ENCODE measurements at regions not wholly inside any gene's neighbourhood (a gene's known extent, or its start where the extent isn't known, plus 50 kb on each side); places are given as distances from the start of the nearest gene placed in this dataset.

DNA sequence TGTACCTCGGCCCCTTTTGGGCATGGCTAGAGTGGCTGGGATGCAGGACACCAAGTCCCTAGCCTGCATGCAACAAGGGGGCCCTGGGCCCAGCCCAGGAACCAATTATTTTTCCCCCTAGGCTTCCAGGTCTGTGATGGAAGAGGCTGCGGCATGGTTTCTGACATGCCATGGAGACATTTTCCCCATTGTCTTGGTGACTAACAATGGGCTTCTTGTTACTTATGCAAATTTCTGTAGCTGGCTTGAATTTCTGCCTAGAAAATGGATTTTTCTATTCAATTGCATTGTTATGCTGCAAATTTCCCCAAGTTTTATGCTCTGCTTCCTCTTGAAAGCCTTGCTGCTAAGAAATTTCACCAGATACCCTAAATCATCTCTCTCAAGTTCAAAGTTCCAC, 1269.6 kb upstream of the CITED2 start:
- no peak for TF ChIP-seq YY1 (IDR thresholded peaks at IDR 0.05; ENCODE audit: insufficient read depth, insufficient read length)
- no peak for TF ChIP-seq ZNF274 (IDR thresholded peaks at IDR 0.05; ENCODE audit: low read depth, low read length)
- no peak for TF ChIP-seq SUZ12 (IDR thresholded peaks at IDR 0.05; ENCODE audit: extremely low read depth, insufficient read depth, insufficient read length)

DNA sequence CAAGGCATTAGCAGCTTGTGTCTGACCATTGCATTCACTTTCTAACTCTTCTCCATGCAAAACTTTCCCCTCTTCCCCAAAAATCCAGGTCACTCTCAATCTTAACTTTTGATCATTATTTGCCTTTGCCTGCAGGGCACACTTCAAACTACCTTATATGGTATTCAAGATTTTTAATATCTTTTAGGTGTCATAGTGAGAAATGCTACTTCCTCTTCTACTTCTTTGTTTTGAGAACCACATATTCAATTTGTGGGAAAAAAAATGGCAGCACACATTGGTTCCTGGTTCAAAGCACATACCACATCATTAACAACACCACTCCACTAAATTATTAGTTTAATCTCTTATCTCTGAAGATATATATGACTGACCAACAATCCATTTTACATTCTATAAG, 1267.0 kb upstream of the CITED2 start:
- Histone ChIP-seq H3K36me3 (ENCODE audit: insufficient read depth, insufficient read length, low read length) (no peaks in the 10 kb centered on the region), H3K27me3 (ENCODE audit: insufficient read depth, insufficient read length) (no peaks in the 10 kb centered on the region), H3K9ac (ENCODE audit: insufficient read length, low read depth) (no peak overlapping the region), H3K4me1 (ENCODE audit: insufficient read depth, insufficient read length) (no peaks in the 10 kb centered on the region), H3K9me3 (ENCODE audit: insufficient read depth, low read length) (no peaks in the 10 kb centered on the region), H3K4me3 (ENCODE audit: insufficient read length, low read depth) (no peak overlapping the region)
- no peak for DNase-seq (ENCODE audit: low read depth, low spot score)
- TF ChIP-seq SUZ12 (IDR thresholded peaks at IDR 0.05; ENCODE audit: extremely low read depth, insufficient read depth, insufficient read length) (no peak), ZNF274 (IDR thresholded peaks at IDR 0.05; ENCODE audit: low read depth, low read length) (no peak), YY1 (IDR thresholded peaks at IDR 0.05; ENCODE audit: insufficient read depth, insufficient read length) (no peak)

More for the DNA sequence above, 1269.6 kb upstream of the CITED2 start:
- Histone ChIP-seq H3K27me3 (ENCODE audit: insufficient read depth, insufficient read length) (no peaks in the 10 kb centered on the region), H3K9ac (ENCODE audit: insufficient read length, low read depth) (no peak overlapping the region), H3K4me1 (ENCODE audit: insufficient read depth, insufficient read length) (no peaks in the 10 kb centered on the region), H3K36me3 (ENCODE audit: insufficient read depth, insufficient read length, low read length) (no peaks in the 10 kb centered on the region), H3K4me3 (ENCODE audit: insufficient read length, low read depth) (no peak overlapping the region), H3K9me3 (ENCODE audit: insufficient read depth, low read length) (0 out of 2 replicates have a peak, but pooled peaks cover 7% of the 10 kb centered on the region)
- DNase-seq (ENCODE audit: low read depth, low spot score) = no peak

DNA sequence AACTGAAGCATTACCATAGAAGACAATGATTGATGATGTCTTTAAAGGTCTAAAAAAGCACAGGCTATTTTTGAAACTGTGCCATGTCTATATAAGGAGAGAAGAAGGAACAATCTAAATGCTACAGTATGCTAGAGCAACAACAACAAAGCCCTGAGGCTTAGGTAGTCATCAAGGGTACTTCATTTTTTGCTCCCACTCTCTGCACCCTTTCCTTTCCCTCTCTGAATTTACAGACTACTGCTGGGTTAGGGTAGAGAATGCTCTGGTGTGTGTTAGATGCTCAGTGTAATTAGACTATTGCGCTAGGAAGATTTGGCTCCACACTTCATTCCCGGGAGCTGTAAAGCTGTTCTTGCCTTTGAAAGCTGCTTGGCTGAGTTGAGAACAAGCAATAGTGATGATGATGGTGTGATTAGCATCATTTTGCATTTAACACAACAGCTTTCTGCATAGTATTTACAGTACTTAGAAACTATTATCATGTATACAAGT, 1262.5 kb upstream of the CITED2 start:
- no peaks in the 10 kb centered on the region for H3K4me1 ChIP-seq (ENCODE audit: insufficient read depth, insufficient read length)
- TF ChIP-seq ZNF274 (IDR thresholded peaks at IDR 0.05; ENCODE audit: low read depth, low read length) (no peak), YY1 (IDR thresholded peaks at IDR 0.05; ENCODE audit: insufficient read depth, insufficient read length) (no peak), SUZ12 (IDR thresholded peaks at IDR 0.05; ENCODE audit: extremely low read depth, insufficient read depth, insufficient read length) (no peak)
- no peaks in the 10 kb centered on the region for H3K27me3 ChIP-seq (ENCODE audit: insufficient read depth, insufficient read length)
- H3K4me3 ChIP-seq (ENCODE audit: insufficient read length, low read depth) = no peak overlapping the region
- DNase-seq (ENCODE audit: low read depth, low spot score) = no peak
- no peaks in the 10 kb centered on the region for H3K9me3 ChIP-seq (ENCODE audit: insufficient read depth, low read length)
- no peaks in the 10 kb centered on the region for H3K36me3 ChIP-seq (ENCODE audit: insufficient read depth, insufficient read length, low read length)
- no peak overlapping the region for H3K9ac ChIP-seq (ENCODE audit: insufficient read length, low read depth)

DNA sequence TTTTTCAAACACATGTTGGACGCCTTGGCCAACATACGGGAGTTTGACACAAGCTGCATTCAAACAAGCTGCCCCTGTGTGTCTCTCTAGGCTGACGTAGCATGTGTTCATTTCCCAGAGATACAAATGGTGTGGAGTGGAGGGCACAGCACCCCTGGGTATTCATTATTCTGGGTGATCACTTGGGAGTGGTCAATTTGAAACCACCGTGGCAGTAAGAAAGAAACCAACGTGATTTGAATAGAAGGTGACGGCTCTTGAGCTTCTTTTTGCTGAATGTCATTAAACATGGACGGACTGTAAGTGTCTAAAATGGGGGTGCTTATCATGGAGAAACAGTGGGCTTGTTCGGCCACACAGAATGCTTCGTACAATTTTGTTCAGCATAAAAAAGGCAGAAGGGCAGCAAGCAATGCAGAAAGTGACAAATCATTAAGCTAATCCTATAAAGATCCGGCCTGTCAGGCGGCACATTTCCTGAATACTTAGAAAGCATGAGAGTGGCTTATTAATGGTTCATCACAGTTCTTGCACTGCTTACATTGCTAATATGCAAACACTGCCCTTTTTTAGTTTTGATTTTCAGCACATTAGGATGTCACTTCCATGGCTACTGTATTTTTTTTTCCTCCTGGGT, 1261.9 kb upstream of the CITED2 start:
- Histone ChIP-seq H3K9me3 (ENCODE audit: insufficient read depth, low read length) (no peaks in the 10 kb centered on the region), H3K4me3 (ENCODE audit: insufficient read length, low read depth) (no peak overlapping the region), H3K27me3 (ENCODE audit: insufficient read depth, insufficient read length) (no peaks in the 10 kb centered on the region), H3K36me3 (ENCODE audit: insufficient read depth, insufficient read length, low read length) (no peaks in the 10 kb centered on the region), H3K9ac (ENCODE audit: insufficient read length, low read depth) (no peak overlapping the region), H3K4me1 (ENCODE audit: insufficient read depth, insufficient read length) (no peaks in the 10 kb centered on the region)
- TF ChIP-seq SUZ12 (IDR thresholded peaks at IDR 0.05; ENCODE audit: extremely low read depth, insufficient read depth, insufficient read length) = no peak
- TF ChIP-seq ZNF274 (IDR thresholded peaks at IDR 0.05; ENCODE audit: low read depth, low read length) = no peak
- TF ChIP-seq YY1 (IDR thresholded peaks at IDR 0.05; ENCODE audit: insufficient read depth, insufficient read length) = no peak
- no peak for DNase-seq (ENCODE audit: low read depth, low spot score)

DNA sequence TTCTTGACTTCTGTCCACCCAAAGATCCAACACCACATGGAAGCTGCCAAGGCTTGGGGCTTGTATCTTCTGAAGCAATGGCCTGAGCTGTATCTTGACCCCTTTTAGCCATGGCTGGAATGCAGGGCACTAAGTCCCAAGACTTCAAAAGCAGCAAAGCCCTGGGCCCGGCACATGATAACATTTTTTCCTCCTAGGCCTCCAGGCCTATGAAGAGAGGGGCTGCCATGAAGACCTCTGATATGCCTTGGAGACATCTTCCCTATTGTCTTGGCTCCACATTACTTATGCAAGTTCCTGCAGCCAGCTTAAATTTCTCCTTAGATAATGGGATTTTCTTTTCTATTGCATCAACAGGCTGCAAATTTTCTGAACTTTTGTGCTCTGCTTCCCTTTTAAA, 1252.6 kb upstream of the CITED2 start:
- no peaks in the 10 kb centered on the region for H3K27me3 ChIP-seq (ENCODE audit: insufficient read depth, insufficient read length)
- no peak overlapping the region for H3K9ac ChIP-seq (ENCODE audit: insufficient read length, low read depth)
- no peak overlapping the region for H3K4me3 ChIP-seq (ENCODE audit: insufficient read length, low read depth)
- DNase-seq (ENCODE audit: low read depth, low spot score) = no peak
- peaks cover 15% of the 10 kb centered on the region; the same call in 1 of the 2 replicates for H3K9me3 ChIP-seq (ENCODE audit: insufficient read depth, low read length)
- TF ChIP-seq SUZ12 (IDR thresholded peaks at IDR 0.05; ENCODE audit: extremely low read depth, insufficient read depth, insufficient read length) = no peak
- no peak for TF ChIP-seq ZNF274 (IDR thresholded peaks at IDR 0.05; ENCODE audit: low read depth, low read length)
- no peak for TF ChIP-seq YY1 (IDR thresholded peaks at IDR 0.05; ENCODE audit: insufficient read depth, insufficient read length)
- no peaks in the 10 kb centered on the region for H3K4me1 ChIP-seq (ENCODE audit: insufficient read depth, insufficient read length)
- H3K36me3 ChIP-seq (ENCODE audit: insufficient read depth, insufficient read length, low read length) = no peaks in the 10 kb centered on the region

DNA sequence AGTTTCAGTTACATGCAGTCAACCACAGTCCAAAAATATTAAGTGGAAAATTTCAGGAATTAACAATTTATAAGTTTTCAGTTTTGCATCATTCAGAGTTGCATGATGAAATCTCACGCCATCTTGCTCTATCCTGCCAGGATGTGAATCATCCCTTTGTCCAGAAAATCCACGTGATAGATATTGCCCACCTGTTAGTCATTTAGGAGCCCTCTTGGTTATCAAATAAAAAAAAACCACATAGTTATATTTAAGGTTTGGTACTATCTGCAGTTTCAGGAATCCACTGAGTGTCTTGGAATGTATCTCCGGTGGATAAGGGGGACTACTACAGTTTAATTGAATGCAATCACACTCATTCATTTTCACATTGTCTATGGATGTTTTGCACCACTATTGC, 1249.0 kb upstream of the CITED2 start:
- no peak overlapping the region for H3K4me3 ChIP-seq (ENCODE audit: insufficient read length, low read depth)
- no peaks in the 10 kb centered on the region for H3K4me1 ChIP-seq (ENCODE audit: insufficient read depth, insufficient read length)
- H3K9me3 ChIP-seq (ENCODE audit: insufficient read depth, low read length) = peaks cover 15% of the 10 kb centered on the region; the same call in 1 of the 2 replicates
- TF ChIP-seq ZNF274 (IDR thresholded peaks at IDR 0.05; ENCODE audit: low read depth, low read length) (no peak), YY1 (IDR thresholded peaks at IDR 0.05; ENCODE audit: insufficient read depth, insufficient read length) (no peak), SUZ12 (IDR thresholded peaks at IDR 0.05; ENCODE audit: extremely low read depth, insufficient read depth, insufficient read length) (no peak)
- H3K9ac ChIP-seq (ENCODE audit: insufficient read length, low read depth) = no peak overlapping the region
- no peaks in the 10 kb centered on the region for H3K36me3 ChIP-seq (ENCODE audit: insufficient read depth, insufficient read length, low read length)
- H3K27me3 ChIP-seq (ENCODE audit: insufficient read depth, insufficient read length) = no peaks in the 10 kb centered on the region
- no peak for DNase-seq (ENCODE audit: low read depth, low spot score)

DNA sequence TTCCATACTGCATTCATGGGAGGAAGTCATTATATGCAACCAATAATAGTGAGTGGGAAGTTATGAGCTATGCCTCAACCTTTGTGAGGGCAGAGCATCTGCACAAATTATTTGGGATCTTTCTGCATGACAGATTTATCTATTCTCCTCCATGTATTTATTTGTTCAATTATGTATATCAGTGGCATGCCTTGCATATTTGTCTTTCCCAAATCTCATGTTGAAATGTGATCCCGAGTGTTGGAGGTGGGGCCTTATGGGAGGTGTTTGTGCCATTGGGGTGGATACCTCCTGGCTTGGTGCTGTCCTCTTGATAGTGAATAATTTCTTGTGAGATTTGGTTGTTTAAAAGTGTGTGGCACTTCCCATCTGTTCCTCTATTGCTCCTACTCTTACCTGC, 1246.0 kb upstream of the CITED2 start:
- no peak for DNase-seq (ENCODE audit: low read depth, low spot score)
- no peaks in the 10 kb centered on the region for H3K27me3 ChIP-seq (ENCODE audit: insufficient read depth, insufficient read length)

More for the DNA sequence above, 1246.0 kb upstream of the CITED2 start:
- no peak for TF ChIP-seq YY1 (IDR thresholded peaks at IDR 0.05; ENCODE audit: insufficient read depth, insufficient read length)
- no peak for TF ChIP-seq SUZ12 (IDR thresholded peaks at IDR 0.05; ENCODE audit: extremely low read depth, insufficient read depth, insufficient read length)
- TF ChIP-seq ZNF274 (IDR thresholded peaks at IDR 0.05; ENCODE audit: low read depth, low read length) = no peak
- no peaks in the 10 kb centered on the region for H3K4me1 ChIP-seq (ENCODE audit: insufficient read depth, insufficient read length)
- H3K4me3 ChIP-seq (ENCODE audit: insufficient read length, low read depth) = no peak overlapping the region
- no peak overlapping the region for H3K9ac ChIP-seq (ENCODE audit: insufficient read length, low read depth)
- H3K9me3 ChIP-seq (ENCODE audit: insufficient read depth, low read length) = no peaks in the 10 kb centered on the region
- H3K36me3 ChIP-seq (ENCODE audit: insufficient read depth, insufficient read length, low read length) = no peaks in the 10 kb centered on the region
